Memory B cell (primary cell): ENCODE measurements at regions not wholly inside any gene's neighbourhood (a gene's known extent, or its start where the extent isn't known, plus 50 kb on each side); places are given as distances from the start of the nearest gene placed in this dataset.

Experiments
- ATAC-seq: fragments of 150-1000 bp; cut with Tn5 transposase; 2 replicates; pipeline ENCODE4 v1.10.0; 2021; ENCODE audit warnings: low read depth, mild to moderate bottlenecking, moderate library complexity
- DNase-seq, 2 donors: peaks; one replicate each; pipeline ENCODE4 v3.0.0; 2022; ENCODE audit warnings: low spot score in 2 of 2
- H3K27ac Mint-ChIP-seq: one replicate; pipeline ENCODE4 v1.8.0; 2022; ENCODE audit warnings: mild to moderate bottlenecking, moderate library complexity, mixed read lengths
- H3K27me3 Mint-ChIP-seq: one replicate; pipeline ENCODE4 v1.8.0; 2022; ENCODE audit warnings: mixed read lengths
- H3K36me3 Mint-ChIP-seq: one replicate; pipeline ENCODE4 v1.8.0; 2022; ENCODE audit warnings: mild to moderate bottlenecking, mixed read lengths
- H3K4me1 Mint-ChIP-seq: one replicate; pipeline ENCODE4 v1.8.0; 2022; ENCODE audit warnings: mixed read lengths
- H3K4me3 Mint-ChIP-seq: one replicate; pipeline ENCODE4 v1.8.0; 2022; ENCODE audit warnings: mild to moderate bottlenecking, moderate library complexity, mixed read lengths
- H3K9me3 Mint-ChIP-seq: one replicate; pipeline ENCODE4 v1.8.0; 2022; ENCODE audit warnings: mixed read lengths

GRCh38 chr1:209324901-209325871, 258.3 kb upstream of the CAMK1G start:
- Mint-ChIP-seq H3K4me3 (no peak overlapping the region), H3K27me3 (no peaks in the 10 kb centered on the region), H3K4me1 (no peaks in the 10 kb centered on the region), H3K36me3 (no peaks in the 10 kb centered on the region), H3K9me3 (no peaks in the 10 kb centered on the region), H3K27ac (no peak overlapping the region)
- ATAC-seq (no peak), DNase-seq (no peak)

DNA sequence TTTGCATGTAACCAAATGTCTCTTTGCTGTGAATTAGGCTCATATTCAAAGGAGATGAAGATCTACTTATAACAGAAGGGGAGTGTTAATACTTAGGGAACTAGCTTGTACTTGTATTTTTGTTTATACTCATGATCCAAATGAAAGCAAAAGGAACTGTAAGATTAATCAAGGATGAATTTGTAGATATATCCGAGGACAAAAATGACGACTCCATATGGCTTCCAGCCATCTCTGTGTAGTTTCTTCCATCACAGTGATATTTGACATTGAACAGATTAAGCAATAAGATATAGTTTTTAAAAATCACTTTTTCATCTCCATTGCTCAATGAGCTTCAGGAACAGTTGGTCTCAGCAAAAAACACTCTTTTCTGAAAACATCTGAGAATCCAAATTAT, 257.4 kb upstream of the CAMK1G start:
- Mint-ChIP-seq H3K36me3 (no peaks in the 10 kb centered on the region), H3K27ac (no peak overlapping the region), H3K27me3 (no peaks in the 10 kb centered on the region), H3K9me3 (no peaks in the 10 kb centered on the region), H3K4me3 (no peak overlapping the region), H3K4me1 (no peaks in the 10 kb centered on the region)
- DNase-seq, result no peak
- ATAC-seq, result no peak

GRCh38 chr1:209326831-209327230, 256.7 kb upstream of the CAMK1G start:
- Mint-ChIP-seq H3K36me3 (no peaks in the 10 kb centered on the region), H3K4me3 (no peak overlapping the region), H3K4me1 (no peaks in the 10 kb centered on the region), H3K27me3 (no peaks in the 10 kb centered on the region), H3K27ac (no peak overlapping the region), H3K9me3 (no peaks in the 10 kb centered on the region)
- DNase-seq, result no peak
- ATAC-seq, result no peak

DNA sequence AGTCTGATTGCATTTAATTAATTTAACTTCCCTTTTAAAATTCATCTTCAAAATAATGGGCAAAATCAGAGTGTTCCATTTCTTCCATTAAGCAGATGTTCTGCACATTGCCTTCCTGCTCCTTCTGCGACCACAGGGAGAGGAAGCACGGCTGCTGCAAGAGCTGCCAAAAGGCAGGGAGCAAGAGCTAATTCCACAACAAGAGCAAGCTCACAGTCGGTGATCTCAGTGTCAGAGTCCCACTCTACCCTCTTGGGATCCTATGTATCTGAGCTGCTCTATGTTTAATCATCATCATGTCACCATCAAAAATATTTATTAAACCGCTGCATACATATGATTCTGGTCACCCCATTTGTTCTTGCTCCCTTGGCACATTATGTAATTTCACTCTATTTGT, 255.3 kb upstream of the CAMK1G start:
- Mint-ChIP-seq H3K36me3 (no peaks in the 10 kb centered on the region), H3K4me3 (no peak overlapping the region), H3K4me1 (no peaks in the 10 kb centered on the region), H3K9me3 (no peaks in the 10 kb centered on the region), H3K27ac (no peak overlapping the region), H3K27me3 (no peaks in the 10 kb centered on the region)
- ATAC-seq, result no peak
- no peak for DNase-seq

GRCh38 chr1:209335178-209335577, 248.3 kb upstream of the CAMK1G start:
- H3K27ac Mint-ChIP-seq, result no peak overlapping the region
- peaks cover 5% of the 10 kb centered on the region for H3K27me3 Mint-ChIP-seq
- DNase-seq (no peak), ATAC-seq (no peak)
- H3K4me3 Mint-ChIP-seq, result no peak overlapping the region
- no peaks in the 10 kb centered on the region for H3K36me3 Mint-ChIP-seq
- H3K9me3 Mint-ChIP-seq, result peaks cover 1% of the 10 kb centered on the region
- H3K4me1 Mint-ChIP-seq, result no peaks in the 10 kb centered on the region

GRCh38 chr1:209341146-209341545, 242.4 kb upstream of the CAMK1G start:
- H3K27ac Mint-ChIP-seq, result no peak overlapping the region
- no peaks in the 10 kb centered on the region for H3K4me1 Mint-ChIP-seq

DNA sequence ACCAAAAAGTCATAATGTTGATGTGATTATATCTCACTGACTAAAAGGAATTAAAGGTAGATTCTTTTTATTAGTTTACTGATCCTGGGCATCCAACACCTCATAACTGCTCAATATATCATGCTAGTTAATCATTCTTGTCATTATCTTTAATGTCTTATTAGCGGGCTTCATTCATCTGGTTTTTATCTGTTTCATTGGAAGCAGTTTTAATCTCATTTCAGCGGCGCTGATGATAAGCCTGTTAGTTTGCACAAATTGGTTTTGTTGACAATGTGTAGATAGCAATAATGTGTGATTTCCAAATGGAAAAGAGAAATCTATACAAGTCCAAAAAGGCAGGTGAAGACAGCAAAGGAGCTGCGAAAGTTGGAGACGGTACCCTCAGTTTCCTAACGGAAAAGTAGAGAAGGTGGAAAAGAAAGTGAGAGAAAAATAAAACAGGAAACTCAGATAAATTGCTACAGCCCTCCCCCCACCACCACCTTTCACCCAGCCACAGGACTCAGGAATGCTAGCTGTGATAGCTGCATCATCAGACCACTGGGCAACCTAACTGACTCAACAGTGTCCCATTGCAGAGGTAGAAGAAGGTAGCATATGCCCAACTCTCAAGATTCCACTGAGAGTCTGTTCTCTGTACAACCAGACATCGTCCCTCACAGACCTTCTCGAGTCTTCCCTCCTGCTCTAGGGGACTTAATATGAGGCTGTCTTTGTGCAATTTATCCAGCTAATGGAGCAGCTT, 241.7 kb upstream of the CAMK1G start:
- Mint-ChIP-seq H3K9me3 (peaks cover 3% of the 10 kb centered on the region), H3K27me3 (peaks cover 4% of the 10 kb centered on the region), H3K36me3 (no peaks in the 10 kb centered on the region), H3K4me3 (no peak overlapping the region), H3K4me1 (no peaks in the 10 kb centered on the region), H3K27ac (no peak overlapping the region)
- DNase-seq (no peak), ATAC-seq (no peak)

More at GRCh38 chr1:209341146-209341545, 242.4 kb upstream of the CAMK1G start:
- peaks cover 4% of the 10 kb centered on the region for H3K27me3 Mint-ChIP-seq
- H3K4me3 Mint-ChIP-seq, result no peak overlapping the region
- no peaks in the 10 kb centered on the region for H3K36me3 Mint-ChIP-seq
- ATAC-seq (no peak), DNase-seq (no peak)
- H3K9me3 Mint-ChIP-seq, result peaks cover 3% of the 10 kb centered on the region

DNA sequence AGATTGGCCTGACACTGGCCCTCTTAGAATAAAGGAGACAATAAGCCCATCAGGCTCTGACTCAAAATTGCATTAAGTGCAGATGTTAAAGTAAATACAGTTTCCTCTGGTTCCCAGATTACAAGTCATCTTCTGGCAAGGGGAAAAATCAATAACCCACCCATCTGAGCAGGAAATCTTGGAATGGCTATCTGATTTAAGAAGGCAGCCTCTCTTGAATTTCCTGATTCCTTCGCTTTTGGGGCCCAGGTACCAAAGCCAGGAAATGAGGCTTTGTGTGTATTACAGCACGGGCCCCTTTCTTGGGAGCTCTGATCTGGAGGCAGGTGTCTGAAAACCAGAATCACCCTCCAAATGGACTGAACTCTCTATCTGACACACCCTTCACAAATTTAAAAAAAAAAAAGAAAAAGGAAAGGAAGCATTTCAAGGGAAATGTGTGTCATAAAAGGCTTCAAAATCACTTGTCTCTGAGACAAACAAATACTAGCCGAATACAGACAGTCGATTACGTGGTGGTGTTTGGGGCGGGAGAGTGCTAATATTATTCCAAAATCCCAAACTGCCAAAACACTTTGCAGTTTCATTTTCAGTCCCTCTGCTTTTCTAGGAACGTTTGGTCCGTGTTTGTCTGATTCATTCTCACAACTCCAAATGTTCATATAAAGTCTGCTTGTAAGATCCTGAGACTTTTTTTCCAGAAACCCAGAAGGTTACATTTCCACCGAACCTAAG, 240.9 kb upstream of the CAMK1G start:
- peaks cover 4% of the 10 kb centered on the region for H3K27me3 Mint-ChIP-seq
- H3K36me3 Mint-ChIP-seq, result no peaks in the 10 kb centered on the region
- peaks cover 3% of the 10 kb centered on the region for H3K9me3 Mint-ChIP-seq
- H3K4me1 Mint-ChIP-seq, result no peaks in the 10 kb centered on the region
- no peak for ATAC-seq
- no peak overlapping the region for H3K27ac Mint-ChIP-seq
- no peak overlapping the region for H3K4me3 Mint-ChIP-seq
- no peak for DNase-seq

- peaks cover 4% of the 10 kb centered on the region for H3K27me3 Mint-ChIP-seq
- DNase-seq, result no peak
- H3K4me3 Mint-ChIP-seq, result no peak overlapping the region
- no peaks in the 10 kb centered on the region for H3K36me3 Mint-ChIP-seq
- no peaks in the 10 kb centered on the region for H3K4me1 Mint-ChIP-seq
- H3K27ac Mint-ChIP-seq, result no peak overlapping the region
- no peak for ATAC-seq
- H3K9me3 Mint-ChIP-seq, result peaks cover 3% of the 10 kb centered on the region
These were observed 240.0 kb upstream of the CAMK1G start for GRCh38 chr1:209343511-209343910.

- H3K27me3 Mint-ChIP-seq, result peaks cover 6% of the 10 kb centered on the region
- DNase-seq (no peak), ATAC-seq (no peak)
- no peak overlapping the region for H3K4me3 Mint-ChIP-seq
- no peaks in the 10 kb centered on the region for H3K4me1 Mint-ChIP-seq
- H3K27ac Mint-ChIP-seq, result no peak overlapping the region
- peaks cover 3% of the 10 kb centered on the region for H3K9me3 Mint-ChIP-seq
- H3K36me3 Mint-ChIP-seq, result no peaks in the 10 kb centered on the region
These were observed 239.4 kb upstream of the CAMK1G start for GRCh38 chr1:209344156-209344555.

DNA sequence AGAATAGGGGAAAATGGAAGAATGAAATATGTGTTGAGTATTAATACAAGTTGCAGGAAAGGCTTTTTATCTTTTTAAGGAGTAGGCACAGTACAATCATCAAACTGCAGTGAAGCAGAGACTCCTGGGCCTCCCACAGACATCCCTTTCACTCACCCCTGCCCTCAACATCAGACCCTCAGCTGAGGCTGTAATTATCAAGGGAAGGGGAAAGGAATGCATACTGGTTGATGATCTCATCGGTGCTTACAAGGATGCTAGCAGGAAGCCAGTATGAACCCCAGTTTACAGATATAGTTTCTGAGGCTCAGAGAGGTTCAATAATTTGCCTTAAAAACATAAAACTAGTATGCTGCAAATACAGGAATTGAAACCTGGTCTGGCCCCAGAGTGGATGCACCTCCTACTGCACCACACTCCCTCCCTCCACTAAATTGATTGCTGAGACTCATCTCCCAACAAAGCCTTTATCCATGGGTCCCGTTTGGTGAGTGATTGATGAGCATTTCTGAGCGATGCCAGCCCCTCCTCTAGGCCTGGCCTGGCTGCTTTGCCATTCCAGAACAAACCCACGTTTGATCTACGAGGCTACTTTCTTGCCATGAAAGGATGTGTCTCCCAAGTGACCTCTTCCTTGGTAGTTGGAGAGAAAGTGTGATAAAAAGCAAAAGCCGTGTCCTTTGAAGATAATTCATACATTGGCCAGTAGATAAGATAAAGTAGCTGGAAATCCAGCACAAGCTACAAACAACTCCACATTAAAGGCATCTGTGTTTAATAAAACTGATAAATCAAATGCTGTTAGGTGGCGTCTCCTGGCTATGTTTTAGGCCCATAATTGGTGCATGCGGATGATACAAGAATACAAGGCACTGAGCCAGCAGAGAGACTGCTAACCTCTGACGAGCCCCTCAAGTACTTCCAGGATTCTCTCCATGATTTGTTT, 233.9 kb upstream of the CAMK1G start:
- DNase-seq, result no peak
- ATAC-seq, result no peak
- H3K27me3 Mint-ChIP-seq, result peaks cover 4% of the 10 kb centered on the region

DNA sequence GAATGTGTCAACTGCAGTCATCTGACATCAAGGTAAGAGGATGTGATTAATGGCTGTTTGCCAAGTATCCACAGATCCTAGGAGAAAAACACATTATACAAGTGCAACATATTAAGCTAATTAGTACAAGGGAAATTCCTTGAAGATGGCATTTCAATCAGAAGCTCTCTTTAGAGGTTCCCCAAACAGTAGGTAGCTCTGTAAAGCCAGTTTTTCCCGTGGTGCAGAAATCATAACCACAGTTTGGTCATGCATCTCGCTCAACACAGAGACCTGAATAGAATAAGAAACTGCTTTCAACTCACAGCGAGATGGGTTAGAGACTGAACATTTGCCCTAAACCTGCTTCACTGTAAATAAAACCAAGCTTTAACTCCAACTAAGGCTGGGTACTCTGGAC, 230.5 kb upstream of the CAMK1G start:
- Mint-ChIP-seq H3K36me3 (no peaks in the 10 kb centered on the region), H3K27ac (no peak overlapping the region), H3K9me3 (no peaks in the 10 kb centered on the region), H3K4me1 (no peaks in the 10 kb centered on the region), H3K4me3 (no peak overlapping the region), H3K27me3 (peaks cover 2% of the 10 kb centered on the region)
- ATAC-seq, result no peak
- no peak for DNase-seq

More for the DNA sequence above, 233.9 kb upstream of the CAMK1G start:
- Mint-ChIP-seq H3K4me3 (no peak overlapping the region), H3K27ac (no peak overlapping the region), H3K4me1 (no peaks in the 10 kb centered on the region), H3K9me3 (peaks cover 2% of the 10 kb centered on the region), H3K36me3 (no peaks in the 10 kb centered on the region)
